ENCODE measurements at regions not wholly inside any gene's neighbourhood (a gene's known extent, or its start where the extent isn't known, plus 50 kb on each side); places are given as distances from the start of the nearest gene placed in this dataset.

DNA sequence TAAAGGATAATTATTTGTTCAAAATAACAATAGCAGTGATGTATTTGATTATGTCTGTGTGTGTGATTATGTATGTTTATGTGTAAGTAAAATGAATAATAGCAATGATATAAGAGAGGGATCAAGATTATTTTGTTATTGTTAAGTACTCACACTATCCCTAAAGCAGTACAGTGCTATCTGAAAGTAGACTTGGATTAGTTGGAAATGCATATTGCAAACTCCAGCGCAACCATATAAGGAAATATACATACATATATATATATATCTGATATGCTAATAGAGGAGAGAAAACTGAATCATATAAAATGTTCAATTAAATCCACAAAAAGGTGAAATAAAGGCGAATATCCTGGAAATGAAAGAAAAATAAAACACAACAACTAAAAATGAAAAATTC lies 268.4 kb downstream of the HINT1 start:
- no peaks in the 10 kb centered on the region for H3K9me3 ChIP-seq (ENCODE audit: insufficient read depth, low read length)
- no peaks in the 10 kb centered on the region for H3K27me3 ChIP-seq (ENCODE audit: low read depth, low read length)
- no peaks in the 10 kb centered on the region for H3K79me2 ChIP-seq (ENCODE audit: low read length)
- no peak overlapping the region for H3K4me3 ChIP-seq (ENCODE audit: low read length)
- no peak overlapping the region for H3K27ac ChIP-seq (ENCODE audit: low read length)
- TF ChIP-seq EZH2phosphoT487 (IDR thresholded peaks at IDR 0.05; ENCODE audit: low read depth), result no peak
- TF ChIP-seq, protein P1, sequence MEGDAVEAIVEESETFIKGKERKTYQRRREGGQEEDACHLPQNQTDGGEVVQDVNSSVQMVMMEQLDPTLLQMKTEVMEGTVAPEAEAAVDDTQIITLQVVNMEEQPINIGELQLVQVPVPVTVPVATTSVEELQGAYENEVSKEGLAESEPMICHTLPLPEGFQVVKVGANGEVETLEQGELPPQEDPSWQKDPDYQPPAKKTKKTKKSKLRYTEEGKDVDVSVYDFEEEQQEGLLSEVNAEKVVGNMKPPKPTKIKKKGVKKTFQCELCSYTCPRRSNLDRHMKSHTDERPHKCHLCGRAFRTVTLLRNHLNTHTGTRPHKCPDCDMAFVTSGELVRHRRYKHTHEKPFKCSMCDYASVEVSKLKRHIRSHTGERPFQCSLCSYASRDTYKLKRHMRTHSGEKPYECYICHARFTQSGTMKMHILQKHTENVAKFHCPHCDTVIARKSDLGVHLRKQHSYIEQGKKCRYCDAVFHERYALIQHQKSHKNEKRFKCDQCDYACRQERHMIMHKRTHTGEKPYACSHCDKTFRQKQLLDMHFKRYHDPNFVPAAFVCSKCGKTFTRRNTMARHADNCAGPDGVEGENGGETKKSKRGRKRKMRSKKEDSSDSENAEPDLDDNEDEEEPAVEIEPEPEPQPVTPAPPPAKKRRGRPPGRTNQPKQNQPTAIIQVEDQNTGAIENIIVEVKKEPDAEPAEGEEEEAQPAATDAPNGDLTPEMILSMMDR (IDR thresholded peaks at IDR 0.05; ENCODE audit: low read depth, low read length), result no peak
- H3K4me2 ChIP-seq (ENCODE audit: low read length), result no peak overlapping the region
- H2AFZ ChIP-seq (ENCODE audit: low read depth, low read length), result no peak overlapping the region
- no peak overlapping the region for H3K9ac ChIP-seq (ENCODE audit: low read length)
- no peaks in the 10 kb centered on the region for H3K36me3 ChIP-seq (replicated peaks; ENCODE audit: low read depth, low read length)
- H4K20me1 ChIP-seq (ENCODE audit: insufficient read depth, low read length), result no peaks in the 10 kb centered on the region
- peaks cover 5% of the 10 kb centered on the region for H3K4me1 ChIP-seq (ENCODE audit: low read length)

DNA sequence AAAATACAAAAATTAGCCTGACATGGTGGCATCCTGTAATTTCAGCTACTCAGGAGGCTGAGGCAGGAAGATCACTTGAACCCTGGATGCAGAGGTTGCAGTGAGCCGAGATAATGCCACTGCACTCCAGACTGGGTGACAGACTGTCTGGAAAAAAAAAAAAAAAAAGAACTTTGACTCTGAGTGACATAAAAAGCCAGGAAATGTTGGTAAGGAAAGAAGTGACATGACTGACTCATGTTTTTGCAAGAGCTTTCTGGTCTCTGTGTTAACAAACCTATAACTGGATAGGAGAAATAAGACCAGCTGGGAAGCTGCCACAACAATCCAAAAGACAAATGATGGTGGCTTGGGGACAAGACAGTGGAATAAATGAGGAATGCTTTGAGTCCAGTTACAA lies 272.1 kb downstream of the HINT1 start:
- H3K27me3 ChIP-seq (ENCODE audit: low read depth, low read length), result 0 out of 2 replicates have a peak, but pooled peaks cover 2% of the 10 kb centered on the region
- H3K9ac ChIP-seq (ENCODE audit: low read length), result no peak overlapping the region
- H4K20me1 ChIP-seq (ENCODE audit: insufficient read depth, low read length), result no peaks in the 10 kb centered on the region
- H3K4me3 ChIP-seq (ENCODE audit: low read length), result no peak overlapping the region
- no peak for TF ChIP-seq EZH2phosphoT487 (IDR thresholded peaks at IDR 0.05; ENCODE audit: low read depth)
- TF ChIP-seq, protein P1 (IDR thresholded peaks at IDR 0.05; ENCODE audit: low read depth, low read length), result no peak
- H3K9me3 ChIP-seq (ENCODE audit: insufficient read depth, low read length), result no peaks in the 10 kb centered on the region
- no peak overlapping the region for H2AFZ ChIP-seq (ENCODE audit: low read depth, low read length)
- no peak overlapping the region for H3K4me2 ChIP-seq (ENCODE audit: low read length)
- H3K36me3 ChIP-seq (replicated peaks; ENCODE audit: low read depth, low read length), result no peaks in the 10 kb centered on the region
- peaks cover 26% of the 10 kb centered on the region for H3K4me1 ChIP-seq (ENCODE audit: low read length)
- no peak overlapping the region for H3K27ac ChIP-seq (ENCODE audit: low read length)
- H3K79me2 ChIP-seq (ENCODE audit: low read length), result no peaks in the 10 kb centered on the region

DNA sequence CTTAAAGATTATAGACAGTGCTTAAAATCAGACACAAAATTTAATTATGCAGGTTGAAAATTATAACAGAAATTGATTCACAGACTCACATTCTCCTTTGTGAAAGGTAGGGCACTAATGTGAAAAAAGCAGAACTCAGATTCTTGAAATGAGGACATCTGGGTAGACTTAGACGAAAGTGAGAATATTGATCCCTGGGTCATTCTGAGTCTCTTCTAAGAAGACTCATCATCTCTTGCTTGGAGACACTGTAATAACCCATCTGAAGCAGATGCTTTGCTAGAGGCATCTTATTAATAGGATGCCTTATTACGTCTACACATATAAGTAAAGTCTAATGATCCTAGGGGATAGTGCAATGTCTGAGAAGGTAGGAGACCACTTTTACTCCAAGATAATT lies 274.4 kb downstream of the HINT1 start:
- TF ChIP-seq, protein P1 (IDR thresholded peaks at IDR 0.05; ENCODE audit: low read depth, low read length), result no peak
- no peak for TF ChIP-seq EZH2phosphoT487 (IDR thresholded peaks at IDR 0.05; ENCODE audit: low read depth)
- Histone ChIP-seq H3K4me1 (ENCODE audit: low read length) (peaks cover 26% of the 10 kb centered on the region), H3K36me3 (replicated peaks; ENCODE audit: low read depth, low read length) (no peaks in the 10 kb centered on the region), H4K20me1 (ENCODE audit: insufficient read depth, low read length) (no peaks in the 10 kb centered on the region), H3K4me2 (ENCODE audit: low read length) (peak overlapping the region; percentile 53), H3K9me3 (ENCODE audit: insufficient read depth, low read length) (no peaks in the 10 kb centered on the region), H3K27me3 (ENCODE audit: low read depth, low read length) (0 out of 2 replicates have a peak, but pooled peaks cover 6% of the 10 kb centered on the region), H2AFZ (ENCODE audit: low read depth, low read length) (no peak overlapping the region), H3K79me2 (ENCODE audit: low read length) (no peaks in the 10 kb centered on the region), H3K4me3 (ENCODE audit: low read length) (no peak overlapping the region), H3K9ac (ENCODE audit: low read length) (no peak overlapping the region), H3K27ac (ENCODE audit: low read length) (no peak overlapping the region; the same call in 1 of the 2 replicates)

DNA sequence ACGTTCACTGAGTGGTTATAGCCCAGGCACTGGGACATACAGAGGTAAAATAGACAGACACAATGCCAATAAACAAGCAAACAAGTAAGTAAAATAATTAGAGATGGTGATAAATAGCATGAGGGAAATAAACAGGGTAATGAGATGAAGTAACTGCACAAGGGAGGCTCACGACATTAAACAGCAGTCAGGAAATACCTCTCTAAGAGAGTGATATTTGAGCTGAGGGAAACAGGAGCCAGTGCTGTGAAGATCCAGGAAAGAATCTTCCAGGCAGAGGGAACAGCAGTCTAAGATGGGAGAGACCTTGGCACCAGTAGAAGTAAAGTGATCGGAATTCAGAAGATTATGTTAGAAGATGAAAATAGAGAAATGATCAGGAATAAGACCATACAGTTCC lies 279.4 kb downstream of the HINT1 start:
- H3K27me3 ChIP-seq (ENCODE audit: low read depth, low read length), result 0 out of 2 replicates have a peak, but pooled peaks cover 9% of the 10 kb centered on the region
- peaks cover 12% of the 10 kb centered on the region for H3K4me1 ChIP-seq (ENCODE audit: low read length)
- no peak overlapping the region for H3K4me2 ChIP-seq (ENCODE audit: low read length)
- H3K27ac ChIP-seq (ENCODE audit: low read length), result no peak overlapping the region
- no peak overlapping the region for H3K9ac ChIP-seq (ENCODE audit: low read length)
- no peak overlapping the region for H2AFZ ChIP-seq (ENCODE audit: low read depth, low read length)
- TF ChIP-seq, protein P1 (IDR thresholded peaks at IDR 0.05; ENCODE audit: low read depth, low read length), result no peak
- TF ChIP-seq EZH2phosphoT487 (IDR thresholded peaks at IDR 0.05; ENCODE audit: low read depth), result no peak
- H3K36me3 ChIP-seq (replicated peaks; ENCODE audit: low read depth, low read length), result no peaks in the 10 kb centered on the region
- H3K9me3 ChIP-seq (ENCODE audit: insufficient read depth, low read length), result no peaks in the 10 kb centered on the region
- no peak overlapping the region for H3K4me3 ChIP-seq (ENCODE audit: low read length)
- no peaks in the 10 kb centered on the region for H3K79me2 ChIP-seq (ENCODE audit: low read length)
- H4K20me1 ChIP-seq (ENCODE audit: insufficient read depth, low read length), result no peaks in the 10 kb centered on the region
